SK-N-SH treated with all-trans-retinoic acid at 6 μM for 48 hours (cell line): ENCODE measurements at regions not wholly inside any gene's neighbourhood (a gene's known extent, or its start where the extent isn't known, plus 50 kb on each side); places are given as distances from the start of the nearest gene placed in this dataset.

ENCODE experiments used
- ATAC-seq: fragments of 200-7000 bp; cut with Tn5 transposase; 3 replicates; pipeline ENCODE4 v1.9.1; 2020; ENCODE audit warnings: mild to moderate bottlenecking, moderate library complexity
- ARNTL ChIP-seq: fragments of 450-650 bp; formaldehyde crosslinking; IDR thresholded peaks from 2 replicates; pipeline ENCODE4 v1.5.0; 2020; ENCODE audit warnings: low read depth, mild to moderate bottlenecking, moderate library complexity, borderline replicate concordance
- BACH2 ChIP-seq: fragments of 250-450 bp; sonication (Bioruptor Pico); IDR thresholded peaks from 2 replicates; pipeline ENCODE4 v1.9.0; 2021; ENCODE audit warnings: mild to moderate bottlenecking, borderline replicate concordance
- CSDC2 ChIP-seq: fragments of 250-450 bp; sonication (Bioruptor Pico); IDR thresholded peaks from 2 replicates; pipeline ENCODE4 v1.5.0; 2020; ENCODE audit warnings: mild to moderate bottlenecking, moderate library complexity
- ESRRG ChIP-seq: fragments of 250-450 bp; sonication (Bioruptor Pico); IDR thresholded peaks from 2 replicates; pipeline ENCODE4 v1.6.1; 2021; ENCODE audit warnings: mild to moderate bottlenecking
- GLIS3 ChIP-seq: fragments of 250-450 bp; sonication (Bioruptor Pico); IDR thresholded peaks from 2 replicates; pipeline ENCODE4 v1.5.0; 2020; ENCODE audit warnings: mild to moderate bottlenecking, moderate library complexity
- ISL1 ChIP-seq: fragments of 250-450 bp; sonication (Bioruptor Pico); IDR thresholded peaks from 2 replicates; pipeline ENCODE4 v2.1.2; 2022; ENCODE audit warnings: mild to moderate bottlenecking, moderate library complexity
- OSR1 ChIP-seq: fragments of 250-450 bp; sonication (Bioruptor Pico); IDR thresholded peaks from 2 replicates; pipeline ENCODE4 v1.8.0; 2022; ENCODE audit warnings: moderate library complexity, mild to moderate bottlenecking, inconsistent platforms
- PATZ1 ChIP-seq: fragments of 250-450 bp; sonication (Bioruptor Pico); IDR thresholded peaks from 2 replicates; pipeline ENCODE4 v1.8.0; 2020; ENCODE audit warnings: mild to moderate bottlenecking, moderate library complexity, borderline replicate concordance
- PPARA ChIP-seq: fragments of 250-450 bp; sonication (Bioruptor Pico); IDR thresholded peaks from 2 replicates; pipeline ENCODE4 v1.5.0; 2020; ENCODE audit warnings: mild to moderate bottlenecking, borderline replicate concordance
- SNAI2 ChIP-seq: fragments of 250-450 bp; sonication (Bioruptor Pico); IDR thresholded peaks from 2 replicates; pipeline ENCODE4 v1.5.0; 2020; ENCODE audit warnings: mild to moderate bottlenecking, moderate library complexity
- TCF4 ChIP-seq: fragments of 250-450 bp; sonication (Bioruptor Pico); IDR thresholded peaks from 2 replicates; pipeline ENCODE4 v1.8.0; 2021; ENCODE audit warnings: mild to moderate bottlenecking, moderate library complexity, borderline replicate concordance
- TOX ChIP-seq: fragments of 250-450 bp; sonication (Bioruptor Pico); IDR thresholded peaks from 2 replicates; pipeline ENCODE4 v1.8.0; 2021; ENCODE audit warnings: mild to moderate bottlenecking, moderate library complexity, borderline replicate concordance
- ZC3H10 ChIP-seq: fragments of 250-450 bp; sonication (Bioruptor Pico); IDR thresholded peaks from 2 replicates; pipeline ENCODE4 v1.5.1; 2021; ENCODE audit warnings: mild to moderate bottlenecking, moderate library complexity
- ZFP3 ChIP-seq: fragments of 250-450 bp; sonication (Bioruptor Pico); IDR thresholded peaks from 2 replicates; pipeline ENCODE4 v1.5.0; 2020; ENCODE audit warnings: mild to moderate bottlenecking, moderate library complexity
- ZFP30 ChIP-seq: fragments of 450-650 bp; formaldehyde crosslinking; IDR thresholded peaks from 2 replicates; pipeline ENCODE4 v1.5.0; 2022; ENCODE audit warnings: mild to moderate bottlenecking, moderate library complexity
- ZNF565 ChIP-seq: fragments of 450-650 bp; formaldehyde crosslinking; conservative IDR thresholded peaks from 2 replicates; pipeline ENCODE4 v1.5.0; 2020; ENCODE audit warnings: low read depth, mild to moderate bottlenecking, moderate library complexity
- ZNF70 ChIP-seq: fragments of 450-650 bp; formaldehyde crosslinking; IDR thresholded peaks from 2 replicates; pipeline ENCODE4 v1.5.0; 2020; ENCODE audit warnings: mild to moderate bottlenecking, moderate library complexity
- ZNF8 ChIP-seq: fragments of 450-650 bp; formaldehyde crosslinking; IDR thresholded peaks from 2 replicates; pipeline ENCODE4 v1.5.0; 2020; ENCODE audit warnings: mild to moderate bottlenecking, moderate library complexity
- TF ChIP-seq, protein P1 (sequence below): fragments of 250-450 bp; sonication (Bioruptor Pico); IDR thresholded peaks from 2 replicates; pipeline ENCODE4 v1.5.0; 2020; ENCODE audit warnings: mild to moderate bottlenecking, moderate library complexity
- TF ChIP-seq, protein P2 (sequence below): fragments of 250-450 bp; sonication (Bioruptor Pico); IDR thresholded peaks from 2 replicates; pipeline ENCODE4 v1.8.0; 2021; ENCODE audit warnings: low read depth, mild to moderate bottlenecking, moderate library complexity, borderline replicate concordance
- TF ChIP-seq, protein P3 (sequence below): fragments of 250-450 bp; sonication (Bioruptor Pico); IDR thresholded peaks from 2 replicates; pipeline ENCODE4 v1.5.1; 2021; ENCODE audit warnings: mild to moderate bottlenecking, moderate library complexity
- TF ChIP-seq, protein P4 (sequence below): fragments of 250-450 bp; sonication (Bioruptor Pico); IDR thresholded peaks from 2 replicates; pipeline ENCODE4 v1.5.1; 2020; ENCODE audit warnings: low read depth, mild to moderate bottlenecking, moderate library complexity

- ATAC-seq: no peak
These were observed 1167.6 kb downstream of the CDH12 start for GRCh38 chr5:21685522-21685921.

GRCh38 chr5:21684992-21685391 is 1168.2 kb downstream of the CDH12 start:
- no peak for ATAC-seq
- no peak for TF ChIP-seq BACH2
- no peak for TF ChIP-seq CSDC2 (CRISPR knock-in tag)
- no peak for TF ChIP-seq SNAI2 (CRISPR knock-in tag)
- TF ChIP-seq PPARA (CRISPR knock-in tag): no peak
- no peak for TF ChIP-seq ISL1
- no peak for TF ChIP-seq TOX (CRISPR knock-in tag)

More at GRCh38 chr5:21685522-21685921, 1167.6 kb downstream of the CDH12 start:
- no peak for TF ChIP-seq TCF4
- TF ChIP-seq, protein P1, sequence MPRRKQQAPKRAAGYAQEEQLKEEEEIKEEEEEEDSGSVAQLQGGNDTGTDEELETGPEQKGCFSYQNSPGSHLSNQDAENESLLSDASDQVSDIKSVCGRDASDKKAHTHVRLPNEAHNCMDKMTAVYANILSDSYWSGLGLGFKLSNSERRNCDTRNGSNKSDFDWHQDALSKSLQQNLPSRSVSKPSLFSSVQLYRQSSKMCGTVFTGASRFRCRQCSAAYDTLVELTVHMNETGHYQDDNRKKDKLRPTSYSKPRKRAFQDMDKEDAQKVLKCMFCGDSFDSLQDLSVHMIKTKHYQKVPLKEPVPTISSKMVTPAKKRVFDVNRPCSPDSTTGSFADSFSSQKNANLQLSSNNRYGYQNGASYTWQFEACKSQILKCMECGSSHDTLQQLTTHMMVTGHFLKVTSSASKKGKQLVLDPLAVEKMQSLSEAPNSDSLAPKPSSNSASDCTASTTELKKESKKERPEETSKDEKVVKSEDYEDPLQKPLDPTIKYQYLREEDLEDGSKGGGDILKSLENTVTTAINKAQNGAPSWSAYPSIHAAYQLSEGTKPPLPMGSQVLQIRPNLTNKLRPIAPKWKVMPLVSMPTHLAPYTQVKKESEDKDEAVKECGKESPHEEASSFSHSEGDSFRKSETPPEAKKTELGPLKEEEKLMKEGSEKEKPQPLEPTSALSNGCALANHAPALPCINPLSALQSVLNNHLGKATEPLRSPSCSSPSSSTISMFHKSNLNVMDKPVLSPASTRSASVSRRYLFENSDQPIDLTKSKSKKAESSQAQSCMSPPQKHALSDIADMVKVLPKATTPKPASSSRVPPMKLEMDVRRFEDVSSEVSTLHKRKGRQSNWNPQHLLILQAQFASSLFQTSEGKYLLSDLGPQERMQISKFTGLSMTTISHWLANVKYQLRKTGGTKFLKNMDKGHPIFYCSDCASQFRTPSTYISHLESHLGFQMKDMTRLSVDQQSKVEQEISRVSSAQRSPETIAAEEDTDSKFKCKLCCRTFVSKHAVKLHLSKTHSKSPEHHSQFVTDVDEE (CRISPR knock-in tag): no peak
- TF ChIP-seq ARNTL (CRISPR knock-in tag): no peak
- TF ChIP-seq, protein P2, sequence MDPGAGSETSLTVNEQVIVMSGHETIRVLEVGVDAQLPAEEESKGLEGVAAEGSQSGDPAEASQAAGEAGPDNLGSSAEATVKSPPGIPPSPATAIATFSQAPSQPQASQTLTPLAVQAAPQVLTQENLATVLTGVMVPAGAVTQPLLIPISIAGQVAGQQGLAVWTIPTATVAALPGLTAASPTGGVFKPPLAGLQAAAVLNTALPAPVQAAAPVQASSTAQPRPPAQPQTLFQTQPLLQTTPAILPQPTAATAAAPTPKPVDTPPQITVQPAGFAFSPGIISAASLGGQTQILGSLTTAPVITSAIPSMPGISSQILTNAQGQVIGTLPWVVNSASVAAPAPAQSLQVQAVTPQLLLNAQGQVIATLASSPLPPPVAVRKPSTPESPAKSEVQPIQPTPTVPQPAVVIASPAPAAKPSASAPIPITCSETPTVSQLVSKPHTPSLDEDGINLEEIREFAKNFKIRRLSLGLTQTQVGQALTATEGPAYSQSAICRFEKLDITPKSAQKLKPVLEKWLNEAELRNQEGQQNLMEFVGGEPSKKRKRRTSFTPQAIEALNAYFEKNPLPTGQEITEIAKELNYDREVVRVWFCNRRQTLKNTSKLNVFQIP (CRISPR knock-in tag): no peak
- TF ChIP-seq ZNF70: no peak
- TF ChIP-seq ZC3H10 (CRISPR knock-in tag): no peak
- TF ChIP-seq GLIS3 (CRISPR knock-in tag): no peak
- no peak for TF ChIP-seq ZFP30 (CRISPR knock-in tag)
- no peak for TF ChIP-seq ZNF8 (CRISPR knock-in tag)
- TF ChIP-seq, protein P3, sequence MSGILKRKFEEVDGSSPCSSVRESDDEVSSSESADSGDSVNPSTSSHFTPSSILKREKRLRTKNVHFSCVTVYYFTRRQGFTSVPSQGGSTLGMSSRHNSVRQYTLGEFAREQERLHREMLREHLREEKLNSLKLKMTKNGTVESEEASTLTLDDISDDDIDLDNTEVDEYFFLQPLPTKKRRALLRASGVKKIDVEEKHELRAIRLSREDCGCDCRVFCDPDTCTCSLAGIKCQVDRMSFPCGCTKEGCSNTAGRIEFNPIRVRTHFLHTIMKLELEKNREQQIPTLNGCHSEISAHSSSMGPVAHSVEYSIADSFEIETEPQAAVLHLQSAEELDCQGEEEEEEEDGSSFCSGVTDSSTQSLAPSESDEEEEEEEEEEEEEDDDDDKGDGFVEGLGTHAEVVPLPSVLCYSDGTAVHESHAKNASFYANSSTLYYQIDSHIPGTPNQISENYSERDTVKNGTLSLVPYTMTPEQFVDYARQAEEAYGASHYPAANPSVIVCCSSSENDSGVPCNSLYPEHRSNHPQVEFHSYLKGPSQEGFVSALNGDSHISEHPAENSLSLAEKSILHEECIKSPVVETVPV (CRISPR knock-in tag): no peak
- TF ChIP-seq, protein P4, sequence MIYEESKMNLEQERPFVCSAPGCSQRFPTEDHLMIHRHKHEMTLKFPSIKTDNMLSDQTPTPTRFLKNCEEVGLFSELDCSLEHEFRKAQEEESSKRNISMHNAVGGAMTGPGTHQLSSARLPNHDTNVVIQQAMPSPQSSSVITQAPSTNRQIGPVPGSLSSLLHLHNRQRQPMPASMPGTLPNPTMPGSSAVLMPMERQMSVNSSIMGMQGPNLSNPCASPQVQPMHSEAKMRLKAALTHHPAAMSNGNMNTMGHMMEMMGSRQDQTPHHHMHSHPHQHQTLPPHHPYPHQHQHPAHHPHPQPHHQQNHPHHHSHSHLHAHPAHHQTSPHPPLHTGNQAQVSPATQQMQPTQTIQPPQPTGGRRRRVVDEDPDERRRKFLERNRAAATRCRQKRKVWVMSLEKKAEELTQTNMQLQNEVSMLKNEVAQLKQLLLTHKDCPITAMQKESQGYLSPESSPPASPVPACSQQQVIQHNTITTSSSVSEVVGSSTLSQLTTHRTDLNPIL (CRISPR knock-in tag): no peak
- TF ChIP-seq BACH2: no peak
- TF ChIP-seq ZNF565 (CRISPR knock-in tag): no peak
- TF ChIP-seq ZFP3: no peak
- TF ChIP-seq OSR1: no peak
- no peak for TF ChIP-seq ISL1
- TF ChIP-seq PATZ1 (CRISPR knock-in tag): no peak
- TF ChIP-seq CSDC2 (CRISPR knock-in tag): no peak
- TF ChIP-seq ESRRG (CRISPR knock-in tag): no peak
- TF ChIP-seq SNAI2 (CRISPR knock-in tag): no peak

DNA sequence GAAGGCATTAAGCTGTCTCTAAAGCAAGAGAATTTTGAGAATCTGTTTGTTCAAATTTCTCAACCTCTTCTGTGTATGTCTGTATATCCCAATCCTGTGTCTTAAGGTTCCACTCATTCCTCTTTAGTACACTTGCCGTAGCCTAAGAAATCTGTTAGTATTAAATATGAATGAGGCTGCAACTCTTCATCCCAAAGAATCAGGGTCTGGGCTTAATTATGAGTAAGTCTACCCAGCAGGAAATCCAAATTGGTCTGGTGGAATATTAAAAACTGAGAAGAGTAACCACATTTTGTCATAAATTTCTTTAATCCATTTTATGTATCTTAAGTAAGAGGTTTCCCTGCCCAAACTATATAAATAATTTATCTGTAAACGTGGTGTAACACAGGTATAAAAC is 1171.2 kb downstream of the CDH12 start:
- ATAC-seq: no peak
- TF ChIP-seq, protein P2 (CRISPR knock-in tag): no peak
- no peak for TF ChIP-seq ZNF70
- TF ChIP-seq TOX (CRISPR knock-in tag): no peak
- no peak for TF ChIP-seq ZNF565 (CRISPR knock-in tag)
- no peak for TF ChIP-seq PPARA (CRISPR knock-in tag)
- TF ChIP-seq OSR1: no peak
- no peak for TF ChIP-seq ISL1
